WERI-Rb-1 (cell line): ENCODE measurements at regions not wholly inside any gene's neighbourhood (a gene's known extent, or its start where the extent isn't known, plus 50 kb on each side); places are given as distances from the start of the nearest gene placed in this dataset.

Source experiments
- DNase-seq: peaks from one replicate; pipeline ENCODE4 v3.0.0-alpha.2; 2020
- H3K27ac ChIP-seq: fragments of 250-450 bp; sonication (Bioruptor Pico); 2 replicates; pipeline ENCODE4 v1.5.1; 2020; ENCODE audit warnings: mild to moderate bottlenecking, moderate library complexity
- H3K27me3 ChIP-seq: fragments of 250-450 bp; sonication (Bioruptor Pico); 2 replicates; pipeline ENCODE4 v1.5.1; 2021; ENCODE audit warnings: mild to moderate bottlenecking, low read depth, moderate library complexity; ENCODE audit not compliant: insufficient read depth, severe bottlenecking
- H3K36me3 ChIP-seq: fragments of 250-450 bp; sonication (Bioruptor Pico); 2 replicates; pipeline ENCODE4 v1.5.1; 2020; ENCODE audit warnings: mild to moderate bottlenecking, moderate library complexity
- H3K4me3 ChIP-seq: 2 replicates; pipeline ENCODE4 v1.5.1; 2011; ENCODE audit warnings: low read depth, mild to moderate bottlenecking, control low read depth, low read length
- H3K9me3 ChIP-seq: fragments of 250-450 bp; sonication (Bioruptor Pico); 2 replicates; pipeline ENCODE4 v1.5.1; 2021; ENCODE audit warnings: mild to moderate bottlenecking, moderate library complexity; ENCODE audit not compliant: severe bottlenecking
- CTCF ChIP-seq: IDR thresholded peaks from 2 replicates; pipeline ENCODE4 v1.5.1; 2011; ENCODE audit warnings: low read depth, mild to moderate bottlenecking, control low read depth, inconsistent platforms, low read length

- peaks cover 14% of the 10 kb centered on the region for H3K9me3 ChIP-seq
- no peaks in the 10 kb centered on the region for H3K27me3 ChIP-seq
- no peaks in the 10 kb centered on the region for H3K36me3 ChIP-seq
- DNase-seq, result no peak
- no peak for TF ChIP-seq CTCF
- no peak overlapping the region for H3K4me3 ChIP-seq
- H3K27ac ChIP-seq, result no peak overlapping the region
These were observed 410.9 kb upstream of the PROK2 start for GRCh38 chr3:72195895-72196294.

GRCh38 chr3:72194458-72194857, 409.5 kb upstream of the PROK2 start:
- no peak overlapping the region for H3K27ac ChIP-seq
- no peaks in the 10 kb centered on the region for H3K36me3 ChIP-seq
- no peaks in the 10 kb centered on the region for H3K27me3 ChIP-seq
- DNase-seq, result no peak
- TF ChIP-seq CTCF, result no peak
- H3K4me3 ChIP-seq, result no peak overlapping the region
- peaks cover 17% of the 10 kb centered on the region for H3K9me3 ChIP-seq

GRCh38 chr3:72193771-72194430, 409.0 kb upstream of the PROK2 start:
- Histone ChIP-seq H3K9me3 (peaks cover 17% of the 10 kb centered on the region), H3K4me3 (no peak overlapping the region), H3K36me3 (no peaks in the 10 kb centered on the region), H3K27me3 (no peaks in the 10 kb centered on the region), H3K27ac (no peak overlapping the region)
- DNase-seq, result no peak
- TF ChIP-seq CTCF, result no peak

GRCh38 chr3:72192572-72192971, 407.6 kb upstream of the PROK2 start:
- Histone ChIP-seq H3K36me3 (no peaks in the 10 kb centered on the region), H3K27me3 (no peaks in the 10 kb centered on the region), H3K27ac (no peak overlapping the region), H3K9me3 (peaks cover 17% of the 10 kb centered on the region), H3K4me3 (no peak overlapping the region)
- DNase-seq, result no peak
- TF ChIP-seq CTCF, result no peak

GRCh38 chr3:72191209-72191960, 406.4 kb upstream of the PROK2 start:
- peaks cover 17% of the 10 kb centered on the region for H3K9me3 ChIP-seq
- H3K27me3 ChIP-seq, result no peaks in the 10 kb centered on the region
- H3K4me3 ChIP-seq, result no peak overlapping the region
- H3K27ac ChIP-seq, result no peak overlapping the region
- DNase-seq, result no peak
- no peaks in the 10 kb centered on the region for H3K36me3 ChIP-seq
- TF ChIP-seq CTCF, result no peak

GRCh38 chr3:72190050-72190449, 405.1 kb upstream of the PROK2 start:
- no peak for TF ChIP-seq CTCF
- H3K27ac ChIP-seq, result peak overlapping the region; percentile 77
- peaks cover 17% of the 10 kb centered on the region for H3K9me3 ChIP-seq
- no peaks in the 10 kb centered on the region for H3K36me3 ChIP-seq
- H3K4me3 ChIP-seq, result no peak overlapping the region
- H3K27me3 ChIP-seq, result no peaks in the 10 kb centered on the region
- no peak for DNase-seq
